ENCODE measurements at regions not wholly inside any gene's neighbourhood (a gene's known extent, or its start where the extent isn't known, plus 50 kb on each side); places are given as distances from the start of the nearest gene placed in this dataset.
"Not testable (repeated sequence)": the region's sequence is repeated elsewhere in the genome, so short reads cannot be mapped to it uniquely, and the experiment has no call there.

DNA sequence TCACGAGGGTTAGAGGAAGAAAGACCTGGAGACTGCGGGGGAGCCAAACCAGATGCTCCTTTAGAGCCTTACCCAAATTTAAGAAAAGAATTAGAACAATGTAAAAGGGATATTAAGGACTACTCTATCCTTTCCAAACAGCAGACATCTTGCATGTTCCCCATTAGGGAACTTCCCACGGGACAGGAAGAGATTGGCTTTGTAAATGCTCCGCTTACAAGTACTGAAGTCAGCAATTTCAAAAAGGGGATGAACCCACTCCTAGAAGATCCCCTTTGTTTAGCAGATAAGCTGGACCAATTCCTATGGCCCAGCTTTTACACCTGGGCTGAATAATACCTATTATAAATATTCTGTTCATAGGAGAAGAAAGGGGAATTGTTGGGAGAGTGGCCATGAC is 74.2 kb downstream of the APOBEC1 start:
- no peak for DNase-seq (ENCODE audit: low read depth)

- DNase-seq (ENCODE audit: low read depth), result not testable (repeated sequence)
These were observed 75.6 kb downstream of the APOBEC1 start for GRCh38 chr12:7590085-7590484.

DNA sequence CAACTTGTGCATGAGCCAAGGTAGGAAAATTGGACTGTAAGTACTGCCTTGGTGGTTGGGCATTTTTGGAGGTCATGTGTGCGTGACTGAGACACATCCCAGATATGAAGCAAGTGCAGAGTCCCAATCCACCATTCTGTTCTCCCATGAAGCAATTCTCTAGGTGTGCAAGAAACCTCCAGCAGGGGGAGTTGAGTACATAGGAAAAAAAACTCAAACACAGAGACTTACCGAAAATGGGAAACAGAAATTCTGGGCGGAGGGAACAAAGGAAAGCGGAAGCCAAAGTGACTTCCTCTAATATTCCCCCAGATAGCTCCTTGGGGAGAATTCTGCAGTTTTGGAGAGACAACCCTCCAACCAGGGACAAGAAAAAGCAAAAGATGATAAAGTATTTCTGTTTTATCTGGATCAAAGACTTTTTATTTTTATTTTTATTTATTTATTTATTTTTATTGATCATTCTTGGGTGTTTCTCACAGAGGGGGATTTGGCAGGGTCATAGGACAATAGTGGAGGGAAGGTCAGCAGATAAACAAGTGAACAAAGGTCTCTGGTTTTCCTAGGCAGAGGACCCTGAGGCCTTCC is 76.9 kb downstream of the APOBEC1 start:
- peak; percentile 20 for DNase-seq (ENCODE audit: low read depth)

DNA sequence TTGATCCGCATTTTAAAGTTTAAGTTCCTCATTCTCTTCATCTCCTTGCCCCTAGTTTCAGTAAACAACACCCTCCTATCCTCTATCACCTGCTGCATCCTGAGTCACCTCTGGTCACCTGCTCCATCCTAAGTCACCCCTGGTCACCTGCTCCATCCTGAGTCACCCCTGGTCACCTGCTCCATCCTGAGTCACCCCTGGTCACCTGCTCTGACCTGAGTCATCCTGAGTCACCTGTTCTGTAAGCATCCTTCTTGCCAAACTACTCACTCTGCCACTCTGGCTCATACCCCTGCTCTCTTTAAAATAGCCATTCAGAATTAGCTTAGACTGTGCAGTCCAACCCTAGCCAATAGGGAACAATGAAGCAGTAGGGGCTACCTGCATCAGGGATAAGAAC is 80.6 kb upstream of the CD163 start:
- DNase-seq (ENCODE audit: low read depth), result not testable (repeated sequence)

DNA sequence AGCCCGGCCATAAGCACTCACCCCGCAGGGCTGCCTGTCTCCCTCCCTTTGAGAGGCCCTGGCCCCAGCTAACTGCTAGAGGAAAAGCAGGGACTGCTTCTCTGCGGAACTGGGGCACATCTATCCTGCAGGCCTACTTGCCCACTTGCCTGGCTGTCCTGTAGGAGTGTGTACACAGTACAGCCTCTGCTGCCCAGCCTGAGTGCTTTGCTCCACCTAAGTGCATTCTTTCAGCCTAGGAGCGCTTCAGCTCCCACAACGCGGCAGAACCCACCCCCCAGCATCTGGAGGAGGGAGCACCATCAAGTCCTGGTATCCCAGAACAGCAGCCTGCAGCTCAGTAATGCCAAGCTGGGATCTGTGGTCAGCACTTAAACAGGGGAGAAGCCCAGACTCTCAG is 79.9 kb upstream of the CD163 start:
- no peak for DNase-seq (ENCODE audit: low read depth)

DNA sequence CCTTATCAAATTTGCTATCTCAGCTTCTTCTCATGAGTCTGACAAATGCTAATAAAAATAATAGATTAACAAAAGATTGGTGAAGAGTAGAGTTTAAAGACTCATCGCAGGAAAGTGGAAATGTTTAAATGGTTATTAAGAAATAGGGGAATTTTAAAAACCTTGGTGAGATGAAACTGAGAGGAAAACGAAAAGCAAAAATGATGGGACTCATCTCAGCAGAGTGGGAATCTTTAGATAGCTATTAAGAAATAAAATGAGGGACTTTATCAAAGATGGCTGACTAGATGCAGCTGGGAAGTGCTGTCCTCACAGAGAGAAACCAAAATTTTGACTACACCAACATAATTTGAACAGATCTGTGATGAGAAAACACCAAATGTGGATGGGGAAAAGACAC is 79.2 kb upstream of the CD163 start:
- no peak for DNase-seq (ENCODE audit: low read depth)

GRCh38 chr12:7581625-7582024 is 78.0 kb upstream of the CD163 start:
- no peak for DNase-seq (ENCODE audit: low read depth)

- DNase-seq (ENCODE audit: low read depth), result no peak
These were observed 77.5 kb upstream of the CD163 start for GRCh38 chr12:7581046-7581445.

- DNase-seq (ENCODE audit: low read depth), result no peak
These were observed 67.7 kb upstream of the CD163 start for GRCh38 chr12:7571257-7571656.

DNA sequence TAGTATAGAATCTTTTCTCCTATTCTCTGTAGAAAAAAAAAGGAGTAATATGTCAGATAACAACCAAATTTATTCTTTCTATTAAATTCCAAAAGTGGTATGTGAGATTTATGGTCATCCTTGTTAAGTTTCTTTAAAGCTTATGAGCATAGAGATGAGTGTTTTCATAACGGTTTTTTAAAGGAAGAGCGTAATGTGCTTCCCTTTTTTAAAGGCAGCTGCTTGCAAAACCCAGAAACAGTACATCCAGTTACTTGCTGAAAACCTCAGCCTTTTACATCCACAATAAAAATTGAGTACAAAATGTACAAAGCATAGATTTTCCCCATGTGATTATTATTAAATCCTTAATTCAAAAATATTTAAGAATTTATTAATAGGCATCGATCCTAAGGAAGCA is 53.6 kb upstream of the CD163 start:
- no peak for DNase-seq (ENCODE audit: low read depth)

DNA sequence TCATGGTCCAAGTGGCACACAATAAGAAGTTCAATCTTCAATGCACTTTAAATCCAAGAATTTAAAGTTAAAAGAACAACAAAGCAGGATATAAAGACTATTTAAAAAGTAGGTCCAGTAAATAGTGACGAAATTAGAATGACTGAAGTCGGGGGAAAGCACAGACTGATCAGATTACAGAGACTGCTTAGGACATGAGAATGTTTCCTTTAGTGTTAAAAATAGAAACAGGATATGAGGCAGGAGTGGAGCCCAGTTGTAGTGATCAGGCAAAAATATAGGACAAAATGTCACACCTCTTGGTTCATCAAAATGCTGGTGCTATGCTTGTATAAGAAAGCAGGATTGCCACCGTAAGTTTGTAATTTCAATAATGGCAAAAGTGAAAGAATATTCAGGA is 52.2 kb upstream of the CD163 start:
- no peak for DNase-seq (ENCODE audit: low read depth)

DNA sequence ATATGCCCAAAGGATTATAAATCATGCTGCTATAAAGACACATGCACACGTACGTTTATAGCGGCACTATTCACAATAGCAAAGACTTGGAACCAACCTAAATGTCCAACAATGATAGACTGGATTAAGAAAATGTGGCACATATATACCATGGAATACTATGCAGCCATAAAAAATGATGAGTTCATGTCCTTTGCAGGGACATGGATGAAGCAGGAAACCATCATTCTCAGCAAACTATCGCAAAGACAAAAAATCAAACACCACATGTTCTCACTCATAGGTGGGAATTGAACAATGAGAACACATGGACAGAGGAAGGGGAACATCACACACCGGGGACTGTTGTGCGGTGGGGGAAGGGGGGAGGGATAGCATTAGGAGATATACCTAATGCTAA is 51.3 kb upstream of the CD163 start:
- DNase-seq (ENCODE audit: low read depth), result not testable (repeated sequence)

Data from stimulated activated CD8-positive, alpha-beta memory T cell treated with anti-CD3 and anti-CD28 coated beads, Interleukin-12 subunit alpha, Interleukin-12 subunit beta, amount 100 ng/mL, for 1 hour (primary cell).